ENCODE measurements at regions not wholly inside any gene's neighbourhood (a gene's known extent, or its start where the extent isn't known, plus 50 kb on each side); places are given as distances from the start of the nearest gene placed in this dataset.

DNA sequence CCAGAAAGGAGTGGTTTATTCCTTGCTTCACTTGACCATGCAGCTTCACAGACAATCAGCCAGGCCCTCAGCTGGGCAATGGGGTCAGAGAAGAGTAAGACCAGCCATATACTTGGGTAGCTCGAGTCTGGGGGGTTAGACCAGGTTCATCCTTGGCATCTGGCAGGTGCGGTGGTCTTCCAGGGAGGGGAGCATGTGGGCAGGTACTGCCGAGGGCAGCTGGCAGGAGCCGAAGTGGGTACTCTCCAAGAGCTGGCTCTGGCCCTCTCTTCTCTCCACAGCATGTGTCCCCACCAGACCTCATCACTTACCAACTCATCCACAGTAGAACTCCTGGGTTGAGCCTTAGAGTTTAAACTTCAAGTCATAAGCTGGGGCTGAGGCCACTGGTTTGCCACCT, 156.8 kb downstream of the FOXD2 start:
- TF ChIP-seq GATA2 (IDR thresholded peaks at IDR 0.05; ENCODE audit: low read depth, low read length) (no peak), GATA3 (IDR thresholded peaks at IDR 0.05; ENCODE audit: low read depth, low read length) (no peak)

Data from SH-SY5Y (cell line).